ENCODE measurements at regions not wholly inside any gene's neighbourhood (a gene's known extent, or its start where the extent isn't known, plus 50 kb on each side); places are given as distances from the start of the nearest gene placed in this dataset.

- Histone ChIP-seq H3K9me3 (ENCODE audit: control extremely low read depth in 1 of 3, control insufficient read depth in 2 of 3, insufficient read depth in 1 of 3, low read length in 2 of 3) (peaks cover 0 to 4% (median 0%) of the 10 kb centered on the region in 3 donors), H3K4me1 (ENCODE audit: control insufficient read depth in 2 of 2, insufficient read depth in 2 of 2, low read length in 2 of 2) (no peaks in the 10 kb centered on the region), H3K9ac (ENCODE audit: low read length) (no peak overlapping the region), H3K4me2 (replicated peaks; ENCODE audit: low read depth, low read length, poor library complexity, severe bottlenecking) (no peak overlapping the region), H3K36me3 (replicated peaks in 1 of 2; ENCODE audit: control extremely low read depth in 1 of 2, control insufficient read depth in 1 of 2, extremely low read depth in 1 of 2, insufficient read depth in 2 of 2, low read length in 1 of 2) (no peaks in the 10 kb centered on the region), H3K4me3 (ENCODE audit: control extremely low read depth in 1 of 5, extremely low read depth in 1 of 5, insufficient read depth in 1 of 5, low read depth in 2 of 5, low read length in 4 of 5) (no peak overlapping the region), H3K27ac (ENCODE audit: low read length in 2 of 2) (no peak overlapping the region), H3K79me2 (ENCODE audit: control insufficient read depth, insufficient read depth, low read length) (no peaks in the 10 kb centered on the region), H2AFZ (ENCODE audit: insufficient read depth, low read depth, low read length, poor library complexity, severe bottlenecking) (no peak overlapping the region), H3K27me3 (replicated peaks in 1 of 4; ENCODE audit: control extremely low read depth in 1 of 4, control insufficient read depth in 3 of 4, insufficient read depth in 4 of 4, low read length in 3 of 4) (no peaks in the 10 kb centered on the region), H4K20me1 (ENCODE audit: control insufficient read depth, insufficient read depth, low read length, poor library complexity, severe bottlenecking) (no peaks in the 10 kb centered on the region)
- DNase-seq (no peak), ATAC-seq (ENCODE audit: low read depth) (no peak)
- Mint-ChIP-seq H3K9me3 (ENCODE audit: insufficient read depth) (peaks cover 2% of the 10 kb centered on the region), H3K4me1 (no peaks in the 10 kb centered on the region), H3K27ac (no peak overlapping the region), H3K27me3 (no peaks in the 10 kb centered on the region), H3K4me3 (no peak overlapping the region)
- WGBS (ENCODE audit: insufficient coverage), result 67% methylated on average over 1 of the region's 2 CpGs
- TF ChIP-seq CTCF (IDR thresholded peaks at IDR 0.05) (no peak), EZH2 (IDR thresholded peaks at IDR 0.05; ENCODE audit: borderline replicate concordance, insufficient read depth, low read depth, low read length, poor library complexity, severe bottlenecking) (no peak)
- ChIA-PET CTCF (no interaction called here), POLR2A (no interaction called here)
- intact Hi-C loops (cut with micrococcal nuclease), result no loop called here
These were observed 60.1 kb downstream of the FSCB start for GRCh38 chr14:44446965-44447364.

- no peaks in the 10 kb centered on the region for H3K27me3 Mint-ChIP-seq
- no CpG with 5 or more reads among the region's 1 CpG for WGBS (ENCODE audit: insufficient coverage)
- H3K79me2 ChIP-seq (ENCODE audit: control insufficient read depth, insufficient read depth, low read length), result no peaks in the 10 kb centered on the region
- no peaks in the 10 kb centered on the region for H3K36me3 ChIP-seq (replicated peaks in 1 of 2; ENCODE audit: control extremely low read depth in 1 of 2, control insufficient read depth in 1 of 2, extremely low read depth in 1 of 2, insufficient read depth in 2 of 2, low read length in 1 of 2)
- no peak overlapping the region for H2AFZ ChIP-seq (ENCODE audit: insufficient read depth, low read depth, low read length, poor library complexity, severe bottlenecking)
- H3K9me3 ChIP-seq (ENCODE audit: control extremely low read depth in 1 of 3, control insufficient read depth in 2 of 3, insufficient read depth in 1 of 3, low read length in 2 of 3), result peaks cover 0 to under 1% (median 0%) of the 10 kb centered on the region in 3 donors
- H3K27ac Mint-ChIP-seq, result no peak overlapping the region
- H3K4me2 ChIP-seq (replicated peaks; ENCODE audit: low read depth, low read length, poor library complexity, severe bottlenecking), result no peak overlapping the region
- ATAC-seq (ENCODE audit: low read depth), result no peak
- TF ChIP-seq CTCF (IDR thresholded peaks at IDR 0.05) (no peak), EZH2 (IDR thresholded peaks at IDR 0.05; ENCODE audit: borderline replicate concordance, insufficient read depth, low read depth, low read length, poor library complexity, severe bottlenecking) (no peak)
- no peak overlapping the region for H3K9ac ChIP-seq (ENCODE audit: low read length)
- no peak overlapping the region for H3K27ac ChIP-seq (ENCODE audit: low read length in 2 of 2)
- DNase-seq, result no peak
- ChIA-PET CTCF (no interaction called here), POLR2A (no interaction called here)
- no peaks in the 10 kb centered on the region for H3K4me1 Mint-ChIP-seq
- H3K9me3 Mint-ChIP-seq (ENCODE audit: insufficient read depth), result peaks cover 2% of the 10 kb centered on the region
- intact Hi-C loops (cut with micrococcal nuclease), result no loop called here
- H4K20me1 ChIP-seq (ENCODE audit: control insufficient read depth, insufficient read depth, low read length, poor library complexity, severe bottlenecking), result no peaks in the 10 kb centered on the region
- H3K4me1 ChIP-seq (ENCODE audit: control insufficient read depth in 2 of 2, insufficient read depth in 2 of 2, low read length in 2 of 2), result no peaks in the 10 kb centered on the region
- H3K4me3 ChIP-seq (ENCODE audit: control extremely low read depth in 1 of 5, extremely low read depth in 1 of 5, insufficient read depth in 1 of 5, low read depth in 2 of 5, low read length in 4 of 5), result no peak overlapping the region
- H3K4me3 Mint-ChIP-seq, result no peak overlapping the region
- no peaks in the 10 kb centered on the region for H3K27me3 ChIP-seq (replicated peaks in 1 of 4; ENCODE audit: control extremely low read depth in 1 of 4, control insufficient read depth in 3 of 4, insufficient read depth in 4 of 4, low read length in 3 of 4)
These were observed 62.6 kb downstream of the FSCB start for GRCh38 chr14:44444454-44444853.

Measured in B cell (primary cell).